Ammon's horn (tissue), 1 donor: ENCODE measurements at regions not wholly inside any gene's neighbourhood (a gene's known extent, or its start where the extent isn't known, plus 50 kb on each side); places are given as distances from the start of the nearest gene placed in this dataset.

Experiments
- DNase-seq: peaks from one replicate; pipeline ENCODE4 v3.0.0-alpha.2; 2016; ENCODE audit warnings: low spot score

DNA sequence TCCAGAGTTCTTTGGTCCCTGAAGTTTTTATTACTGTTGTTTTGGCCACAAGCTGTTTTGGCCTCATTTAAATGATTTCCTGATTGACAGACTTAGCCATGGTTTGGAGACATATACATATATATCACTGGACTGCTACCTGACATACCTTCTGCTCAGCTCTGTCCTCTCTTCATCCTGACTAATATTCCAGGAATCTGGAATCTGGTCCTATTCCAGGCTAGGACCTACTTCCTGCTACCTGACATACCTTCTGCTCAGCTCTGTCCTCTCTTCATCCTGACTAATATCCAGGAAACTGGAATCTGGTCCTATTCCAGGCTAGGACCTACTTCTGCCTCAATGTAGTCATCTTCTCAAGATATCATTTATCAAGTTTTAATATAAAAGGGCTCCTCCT is 724.4 kb upstream of the ROBO1 start:
- DNase-seq, result no peak

DNA sequence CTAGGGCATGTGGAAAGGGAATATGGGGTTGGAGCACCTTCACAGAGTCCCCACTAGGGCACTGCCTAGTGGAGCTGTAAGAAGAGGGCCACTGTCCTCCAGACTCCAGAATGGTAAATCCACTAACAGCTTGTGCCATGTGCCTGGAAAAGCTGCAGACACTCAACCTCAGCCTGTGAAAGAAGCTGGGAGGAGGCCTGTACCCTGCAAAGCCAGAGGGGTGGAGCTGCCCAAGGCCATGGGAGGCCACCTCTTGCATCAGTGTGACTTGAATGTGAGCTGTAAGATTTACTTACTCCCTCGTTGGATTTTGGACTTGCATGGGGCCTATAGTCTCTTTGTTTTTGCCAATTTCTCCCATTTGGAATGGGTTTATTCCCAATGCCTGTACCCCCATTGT is 705.2 kb upstream of the ROBO1 start:
- no peak for DNase-seq

DNA sequence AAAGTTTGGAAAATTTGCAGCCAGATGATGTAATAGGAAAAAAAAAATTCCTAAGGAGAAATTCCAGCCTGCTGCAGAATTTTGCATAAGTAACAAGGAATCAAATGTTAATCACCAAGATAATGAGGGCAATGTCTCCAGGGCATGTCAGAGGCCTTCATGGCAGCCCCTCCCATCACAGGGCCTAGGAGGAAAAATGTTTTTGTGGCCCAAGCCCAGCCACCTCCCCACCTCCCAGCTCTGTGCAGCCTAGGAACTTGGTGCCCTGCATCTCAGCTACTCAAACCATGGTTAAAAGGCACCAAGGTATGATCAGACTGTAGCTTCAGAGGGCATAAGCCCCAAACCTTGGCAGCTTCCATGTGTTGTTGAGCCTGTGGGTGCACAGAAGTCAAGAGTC is 704.7 kb upstream of the ROBO1 start:
- DNase-seq, result no peak

DNA sequence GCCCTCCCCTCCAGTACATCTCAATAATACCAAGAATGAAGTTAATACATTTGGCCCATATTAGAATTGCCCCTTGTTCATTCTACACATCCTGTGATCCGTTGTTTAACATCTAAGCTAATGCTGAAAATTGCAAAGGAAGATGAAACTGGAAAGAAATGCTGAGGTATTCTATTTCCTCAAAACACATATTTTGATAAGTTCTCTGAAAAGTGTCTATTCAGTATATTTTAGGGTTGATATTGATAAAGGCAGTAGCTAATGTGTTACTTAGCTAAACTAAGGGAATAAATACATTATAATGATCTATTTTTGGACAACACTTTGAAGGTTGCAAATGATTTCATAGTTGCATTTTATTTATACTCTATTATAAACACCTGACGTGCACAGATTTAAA is 702.6 kb upstream of the ROBO1 start:
- no peak for DNase-seq

DNA sequence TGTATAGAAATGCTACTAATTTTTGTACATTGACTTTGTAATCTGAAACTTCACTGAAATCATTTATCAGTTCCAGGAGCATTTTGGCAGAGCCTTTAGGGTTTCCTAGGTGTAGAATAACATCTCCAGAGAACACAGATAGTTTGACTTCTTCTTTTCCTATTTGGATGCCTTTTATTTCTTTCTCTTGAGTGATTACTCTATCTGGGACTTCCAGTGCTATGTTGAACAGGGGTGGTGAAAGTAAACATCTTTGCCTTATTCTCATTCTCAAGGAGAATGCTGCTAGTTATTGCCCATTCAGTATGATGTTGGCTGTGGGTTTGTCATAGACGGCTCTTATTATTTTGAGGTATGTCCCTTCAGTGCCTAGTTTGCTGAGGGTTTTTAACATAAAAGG is 697.9 kb upstream of the ROBO1 start:
- no peak for DNase-seq

DNA sequence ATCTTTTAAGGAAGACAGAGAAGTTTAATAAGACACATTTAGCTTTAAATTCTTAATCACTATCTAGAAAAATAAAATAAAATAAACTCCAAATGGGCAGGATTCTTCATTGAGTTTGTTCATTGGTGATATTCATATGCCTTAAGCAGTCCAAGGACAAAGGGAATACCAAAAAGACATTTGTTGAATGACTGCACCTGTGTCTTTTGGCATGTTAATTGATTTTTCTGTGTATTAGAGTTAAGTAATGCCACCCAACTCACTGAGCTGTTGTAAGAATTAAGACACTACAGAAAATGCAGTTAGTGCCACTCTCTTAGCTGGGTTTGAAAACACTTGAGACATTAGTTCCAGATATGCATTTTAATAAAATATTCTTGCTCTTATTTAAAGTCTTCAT is 683.6 kb upstream of the ROBO1 start:
- DNase-seq, result no peak

DNA sequence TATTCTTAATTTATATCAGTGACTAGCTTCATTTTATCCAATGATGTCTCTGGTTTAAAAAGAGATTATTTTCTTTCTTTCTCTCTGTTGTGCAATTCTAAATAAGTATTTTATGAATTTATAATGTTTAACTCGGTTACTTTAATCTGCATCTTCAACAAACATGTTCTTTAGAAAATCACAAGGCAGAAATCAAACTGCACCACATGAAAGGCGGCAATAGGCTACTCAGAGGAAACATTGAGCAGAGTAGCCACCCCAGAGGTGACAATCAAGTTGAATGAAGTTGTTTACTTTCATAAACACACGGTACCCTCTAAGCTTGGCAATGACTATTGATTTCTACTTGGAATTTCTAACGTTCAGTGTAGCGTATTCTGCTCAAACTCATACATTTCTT is 677.8 kb upstream of the ROBO1 start:
- no peak for DNase-seq

DNA sequence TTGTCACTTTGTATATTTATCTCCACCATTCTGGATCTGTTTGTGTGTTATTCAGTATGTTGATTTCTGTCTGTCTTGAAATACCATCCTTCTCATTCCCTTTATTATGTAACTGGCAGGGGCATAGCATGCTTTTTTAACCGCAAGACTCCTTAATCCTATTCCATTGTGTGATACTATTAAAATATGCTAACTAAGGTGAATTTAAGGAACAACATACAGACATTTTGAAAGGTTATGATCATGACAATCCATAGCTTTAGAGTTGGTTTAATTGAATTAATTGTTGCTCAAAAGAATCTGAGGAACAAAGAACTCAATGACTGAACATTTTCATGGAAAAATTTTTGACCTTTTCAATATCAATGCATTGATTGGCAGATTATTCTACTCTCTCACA is 677.3 kb upstream of the ROBO1 start:
- no peak for DNase-seq

DNA sequence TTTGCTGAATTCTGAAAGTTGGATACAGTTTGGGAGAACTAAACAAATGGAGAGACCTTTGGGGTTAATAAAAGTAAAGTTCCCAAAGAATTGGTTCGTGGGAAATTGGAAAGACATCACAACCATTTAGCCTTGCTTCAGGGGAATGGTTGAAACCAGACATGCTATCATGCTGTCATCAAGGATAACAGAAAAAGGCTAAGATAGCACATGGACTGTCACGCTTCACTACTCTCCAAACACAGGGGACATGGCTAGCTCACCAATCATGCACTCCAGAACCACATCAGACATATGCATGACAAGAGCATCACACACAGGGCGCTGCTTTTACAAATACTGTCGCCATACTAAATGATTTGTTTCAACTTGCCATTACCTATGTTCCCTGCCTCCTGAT is 671.7 kb upstream of the ROBO1 start:
- no peak for DNase-seq

DNA sequence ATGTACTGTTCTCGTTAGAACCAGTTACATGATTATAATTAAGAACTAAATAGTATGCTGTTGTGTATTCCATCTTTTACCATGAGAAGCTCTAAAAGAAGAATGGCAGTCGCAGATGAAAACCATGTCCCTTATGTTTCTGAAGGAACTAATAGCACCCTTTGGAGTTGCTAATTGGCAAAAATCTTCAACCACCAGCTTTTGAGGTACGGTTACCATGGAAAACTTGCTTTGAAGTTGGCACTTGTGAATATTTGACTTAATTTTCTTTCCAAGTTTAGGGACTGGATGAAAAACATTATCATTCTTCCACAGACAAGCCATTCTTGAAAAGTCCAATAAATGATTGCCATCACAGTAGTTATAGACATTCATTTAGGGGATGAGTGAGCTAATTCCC is 666.6 kb upstream of the ROBO1 start:
- no peak for DNase-seq

DNA sequence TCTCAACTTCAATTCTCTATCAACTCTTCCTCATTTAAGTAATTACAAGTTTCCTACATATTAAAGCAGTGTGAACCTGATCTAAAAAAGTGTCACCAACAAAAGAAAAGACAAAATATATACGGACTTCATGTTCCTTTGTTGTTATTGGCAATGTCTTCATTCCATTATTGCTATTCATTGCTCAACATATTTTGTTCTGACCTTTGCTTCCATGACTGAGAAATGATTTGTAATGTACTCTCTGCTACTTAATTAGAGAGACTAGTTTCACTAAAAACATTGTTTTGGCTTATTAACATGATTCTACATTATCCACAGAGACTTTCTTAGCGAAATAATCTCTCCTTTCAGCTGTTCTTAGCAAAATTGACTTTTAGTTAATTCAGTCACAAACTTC is 657.2 kb upstream of the ROBO1 start:
- DNase-seq, result no peak

DNA sequence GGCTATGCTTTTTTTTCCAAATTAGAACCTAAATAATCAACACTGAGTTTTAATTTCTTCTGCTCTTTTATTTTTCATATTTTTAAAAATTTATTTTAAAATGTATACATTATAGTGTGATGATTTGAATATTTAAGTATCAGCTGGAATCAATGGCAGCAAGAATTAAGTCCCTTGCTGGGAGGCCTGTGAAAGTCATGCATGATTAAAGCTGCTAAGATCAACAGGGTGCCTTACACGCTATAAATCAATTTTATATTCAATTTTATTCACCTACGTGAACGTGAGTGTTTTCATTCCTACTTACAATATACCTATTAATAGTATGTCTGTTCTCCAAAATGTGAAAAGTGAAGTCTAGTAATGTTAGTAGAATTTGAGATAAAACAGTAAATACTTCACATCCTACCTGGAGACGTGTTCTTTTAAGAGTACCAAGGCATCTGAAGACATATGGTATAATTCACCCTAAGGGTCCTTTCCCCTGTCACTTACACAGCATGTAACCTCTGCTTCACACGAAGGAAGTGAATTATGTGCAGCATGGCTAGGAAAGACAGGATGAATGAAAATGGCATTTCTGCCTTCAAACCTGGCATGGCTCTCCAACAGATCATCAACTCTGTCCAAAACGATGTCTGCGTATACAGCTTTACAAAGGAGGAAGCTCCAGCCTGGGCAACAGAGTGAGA is 640.4 kb upstream of the ROBO1 start:
- DNase-seq, result no peak

DNA sequence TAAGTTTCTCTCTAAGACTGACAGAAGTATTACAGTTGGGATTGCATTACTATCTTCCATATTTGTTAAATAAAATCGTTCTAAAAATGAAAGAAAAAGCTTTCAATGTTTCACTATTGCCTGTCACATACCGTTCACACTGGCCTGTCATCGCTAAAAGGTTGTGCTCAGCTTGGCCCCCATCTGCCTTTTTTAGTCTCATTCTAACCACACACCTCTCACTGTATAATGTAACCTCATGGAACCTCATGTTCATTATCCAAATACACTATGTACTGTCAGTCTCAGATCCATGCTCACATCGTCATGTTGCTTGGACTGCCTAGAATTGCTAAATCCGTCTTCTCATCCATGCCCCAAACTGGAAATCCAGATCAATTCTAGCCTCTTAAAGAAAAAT is 637.8 kb upstream of the ROBO1 start:
- DNase-seq, result no peak

DNA sequence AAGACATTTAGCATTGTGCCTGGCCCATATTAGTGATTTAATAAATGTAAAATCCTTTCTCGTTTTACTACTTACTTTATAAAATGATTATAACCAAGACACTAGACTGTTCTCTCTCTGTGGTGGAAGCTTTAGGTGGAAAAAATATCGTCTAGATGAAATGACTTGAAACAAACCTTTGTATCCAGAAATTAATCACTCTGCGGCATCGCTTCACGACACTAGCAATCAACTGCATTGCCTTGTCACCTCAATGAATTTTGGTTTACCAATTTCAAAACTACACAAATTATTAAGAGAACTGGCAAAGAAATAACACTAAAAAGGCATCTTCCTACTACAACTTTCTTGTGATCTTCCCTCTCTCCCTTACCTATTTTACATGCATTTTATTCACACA is 627.2 kb upstream of the ROBO1 start:
- DNase-seq, result no peak

DNA sequence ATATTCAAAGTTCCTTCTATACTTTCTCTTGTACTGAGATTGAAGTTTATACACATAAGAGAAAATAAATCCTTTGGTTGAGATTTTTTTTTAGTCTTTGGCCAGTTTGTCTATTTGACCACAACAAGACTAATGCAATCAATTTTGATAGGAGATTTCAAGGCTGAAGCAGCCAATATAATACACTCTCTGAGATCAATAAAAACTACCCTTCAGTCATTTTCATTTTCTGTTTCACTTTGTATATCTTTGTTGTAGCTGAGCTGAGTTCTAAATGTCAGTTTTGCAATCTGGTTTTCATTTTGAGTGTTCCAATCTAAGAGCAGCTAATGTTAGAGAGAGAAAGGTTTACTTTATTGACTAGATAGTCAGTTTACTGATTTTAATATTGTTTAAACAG is 623.8 kb upstream of the ROBO1 start:
- DNase-seq, result no peak

DNA sequence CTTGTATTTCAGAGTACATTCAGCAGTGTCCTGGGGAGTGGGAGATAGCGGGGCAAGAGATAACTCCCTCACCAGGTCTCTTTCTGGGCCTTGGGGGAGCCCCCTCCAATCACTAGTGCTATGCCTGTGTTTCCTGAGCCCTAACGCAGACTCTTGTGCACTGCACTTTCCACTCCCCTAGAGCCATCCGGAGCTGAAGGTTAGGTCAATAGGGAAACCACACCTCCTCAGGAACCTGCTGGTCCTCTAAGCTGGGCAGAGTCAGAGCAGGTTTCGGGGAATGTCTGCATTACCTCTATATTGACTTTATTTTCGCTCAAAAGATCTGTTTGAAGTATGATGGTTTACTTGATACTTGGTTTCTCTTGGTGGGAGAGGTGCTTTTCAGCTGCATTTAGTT is 617.0 kb upstream of the ROBO1 start:
- DNase-seq, result no peak

DNA sequence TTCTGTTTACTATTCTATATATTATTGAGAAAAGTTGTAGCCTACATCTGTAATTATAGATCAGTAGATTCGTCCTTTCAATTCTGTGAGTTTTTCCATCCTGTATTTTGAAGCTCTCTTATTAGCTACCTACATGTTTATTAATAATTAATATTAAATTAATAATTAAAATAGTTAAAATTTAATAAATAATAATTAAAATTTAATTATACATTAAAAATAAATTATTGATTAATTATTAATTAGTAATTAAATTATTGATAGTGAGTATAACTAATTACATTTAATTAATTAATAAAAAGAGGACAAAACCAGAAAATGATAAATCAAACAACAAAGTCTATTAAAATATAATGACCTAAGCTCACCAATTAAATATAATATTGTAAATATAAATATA is 606.6 kb upstream of the ROBO1 start:
- DNase-seq, result no peak

DNA sequence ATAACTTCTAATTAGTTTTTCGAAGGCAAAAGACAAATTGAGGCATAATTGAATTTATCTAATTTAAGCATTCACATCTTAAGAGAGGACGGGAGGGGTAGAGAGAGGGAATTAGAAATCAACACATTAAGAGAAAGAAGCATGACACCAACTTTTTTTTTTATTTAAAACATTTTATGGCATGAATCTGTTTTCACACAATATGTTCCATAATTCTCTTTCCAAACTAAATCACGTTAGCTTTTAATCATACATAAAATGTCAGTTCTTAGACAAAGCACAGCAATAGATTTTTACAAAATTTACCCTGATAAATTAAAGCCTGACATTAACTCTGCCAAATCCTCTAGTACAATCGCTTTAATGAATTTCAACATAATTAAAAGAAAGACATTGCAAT is 600.8 kb upstream of the ROBO1 start:
- DNase-seq, result no peak

DNA sequence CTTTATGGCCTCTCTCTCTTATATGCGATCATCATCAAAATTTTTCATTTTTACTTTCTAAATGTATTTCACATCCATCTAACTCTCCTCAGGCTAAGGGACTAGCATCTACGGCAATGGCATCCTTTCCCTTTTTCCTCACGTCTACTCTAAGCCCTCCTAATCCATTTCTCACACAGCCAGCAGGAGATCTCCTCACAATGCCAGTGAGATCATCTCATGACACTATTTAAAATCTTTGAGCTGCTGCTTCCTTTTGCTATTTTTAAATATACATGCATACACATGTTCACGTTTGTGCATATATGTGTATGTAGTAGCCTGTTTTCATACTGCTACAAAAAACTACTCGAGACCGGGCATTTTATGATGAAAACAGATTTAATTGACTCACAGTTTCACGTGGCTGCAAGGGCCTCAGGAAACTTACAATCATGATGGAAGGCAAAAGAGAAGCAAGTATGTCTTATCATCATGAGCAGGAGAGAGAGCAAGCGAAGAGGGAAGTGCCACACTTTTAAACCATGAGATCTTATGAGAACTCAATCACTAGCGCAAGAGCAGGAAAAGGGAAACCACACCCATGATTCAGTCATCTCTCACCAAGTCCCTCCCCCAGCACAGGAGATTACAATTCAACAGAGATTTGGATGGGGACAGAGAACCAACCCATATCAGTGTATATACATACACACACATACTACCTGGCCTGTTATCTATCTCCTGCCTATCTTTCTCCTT is 599.2 kb upstream of the ROBO1 start:
- no peak for DNase-seq

DNA sequence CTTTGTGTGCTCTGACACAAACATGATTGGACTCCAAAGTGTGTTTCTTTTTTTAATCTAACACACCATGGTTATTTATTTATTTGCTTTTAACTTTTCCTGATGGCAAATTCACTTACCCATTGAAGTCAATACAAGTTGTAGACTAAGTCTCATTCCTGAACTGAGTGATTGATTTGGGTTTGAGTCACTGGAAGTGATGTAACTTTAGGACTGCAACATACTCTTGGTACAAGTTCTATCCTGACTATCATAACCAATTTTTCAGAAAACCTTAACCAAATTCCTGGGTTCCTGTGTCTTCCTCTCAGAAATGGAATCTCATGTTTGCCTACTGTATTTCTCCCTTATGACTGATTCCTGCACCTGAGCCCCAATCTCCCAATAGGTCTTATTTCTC is 590.0 kb upstream of the ROBO1 start:
- DNase-seq, result no peak

DNA sequence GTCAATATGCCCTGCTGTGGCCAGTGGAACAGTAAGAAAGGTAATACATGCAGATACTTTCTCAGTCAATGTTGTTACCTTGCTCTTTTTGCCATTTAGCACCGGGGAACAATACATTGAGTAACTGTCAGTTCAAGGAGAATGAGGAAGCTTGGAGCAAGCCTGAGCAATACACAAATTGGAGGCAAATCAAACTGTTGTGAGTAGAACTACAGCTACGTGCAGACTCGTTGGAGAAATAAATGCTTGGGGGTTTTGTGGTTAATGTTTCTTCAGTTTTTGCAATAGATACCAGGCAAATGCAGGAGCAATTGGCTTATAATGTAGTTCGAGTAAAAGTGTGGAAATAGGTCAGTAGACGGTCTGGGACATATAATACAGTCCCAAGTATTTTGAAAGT is 587.3 kb upstream of the ROBO1 start:
- DNase-seq, result no peak

DNA sequence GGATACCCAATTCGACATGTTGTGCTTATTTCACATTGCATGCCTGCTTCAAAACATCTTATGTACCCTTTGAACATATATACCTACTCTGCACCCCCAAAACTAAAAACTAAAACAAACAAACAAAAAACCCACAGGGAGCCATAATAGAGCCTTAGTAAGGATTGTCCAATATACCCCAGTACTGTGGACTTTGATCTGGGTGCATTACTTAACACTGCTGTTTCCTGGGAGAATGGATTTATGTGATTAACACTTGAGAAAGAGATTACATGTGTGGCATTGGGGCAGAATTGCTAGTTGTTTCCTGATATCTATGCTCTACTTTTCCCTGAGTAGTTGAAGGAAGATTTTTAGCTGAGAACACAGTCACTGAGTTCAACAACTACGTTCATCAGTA is 583.4 kb upstream of the ROBO1 start:
- DNase-seq, result no peak

DNA sequence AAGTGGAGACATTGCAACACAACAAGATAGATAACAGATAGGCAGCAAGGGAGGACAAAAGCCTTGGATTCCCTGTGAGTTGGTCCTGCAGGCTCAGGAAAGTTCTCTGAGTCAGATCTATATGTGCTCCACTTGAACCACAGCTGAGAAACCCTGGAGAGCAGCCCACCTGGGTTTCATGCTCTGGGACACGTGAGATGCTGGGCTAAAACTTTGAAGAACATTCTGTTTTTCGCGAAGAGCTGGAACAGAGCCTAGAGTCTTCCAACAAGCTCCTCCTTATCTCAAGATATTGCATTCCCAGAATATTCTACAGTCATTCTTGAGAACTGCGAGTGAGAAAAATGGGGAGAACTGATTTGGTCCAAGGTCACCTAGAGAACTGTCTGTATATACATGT is 583.0 kb upstream of the ROBO1 start:
- DNase-seq, result no peak

DNA sequence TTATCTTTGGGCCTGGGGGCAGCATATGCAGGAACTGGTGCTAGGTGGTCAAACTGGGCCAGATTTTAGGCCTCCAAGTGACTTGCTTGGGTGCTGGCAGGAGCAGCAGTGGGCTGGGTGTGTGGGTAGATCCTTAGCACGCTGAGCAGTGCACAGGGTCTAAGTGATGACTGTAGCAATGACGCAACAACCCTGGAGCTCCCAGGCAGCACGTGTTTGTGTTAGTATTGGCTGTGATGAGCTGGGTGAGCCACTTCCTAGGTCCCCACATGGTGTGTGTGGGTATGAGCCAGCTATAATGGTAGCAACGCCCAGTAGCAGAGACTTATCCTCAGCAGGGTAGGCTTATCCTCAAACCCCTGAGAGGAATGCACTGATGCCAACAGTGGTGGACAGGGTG is 570.6 kb upstream of the ROBO1 start:
- no peak for DNase-seq
